Mucosa of descending colon (tissue), 3 donors: ENCODE measurements at regions not wholly inside any gene's neighbourhood (a gene's known extent, or its start where the extent isn't known, plus 50 kb on each side); places are given as distances from the start of the nearest gene placed in this dataset.

Source experiments
- ATAC-seq: fragments of 200-7000 bp; cut with Tn5 transposase; one replicate; pipeline ENCODE4 v1.9.1; 2020; ENCODE audit warnings: mild to moderate bottlenecking, moderate library complexity
- DNase-seq, 3 donors: peaks; one replicate each; pipeline ENCODE4 v3.0.0-alpha.2; 2020
- H3K36me3 ChIP-seq: fragments of 200-600 bp; one replicate; pipeline ENCODE4 v1.8.0; 2021; ENCODE audit warnings: low read depth, mild to moderate bottlenecking
- H3K4me1 ChIP-seq: fragments of 200-600 bp; one replicate; pipeline ENCODE4 v1.8.0; 2021; ENCODE audit warnings: low read depth, mild to moderate bottlenecking
- H3K4me3 ChIP-seq: fragments of 200-600 bp; one replicate; pipeline ENCODE4 v1.8.0; 2021; ENCODE audit warnings: mild to moderate bottlenecking
- H3K9me3 ChIP-seq: fragments of 200-600 bp; one replicate; pipeline ENCODE4 v1.8.0; 2021; ENCODE audit warnings: mild to moderate bottlenecking
- intact Hi-C, 2 donors: fragments of 100-400 bp; cut with DNase I in 1 of 2; cut with micrococcal nuclease in 1 of 2; formaldehyde crosslinking; loops; one replicate each; pipeline versions ENCODE4 v1.11.0 to v1.11.1; 2022; cut with DNase I, micrococcal nuclease
- TF ChIP-seq, protein P1 (sequence below): fragments of 200-600 bp; IDR thresholded peaks from one replicate; pipeline ENCODE4 v1.8.0; 2022; ENCODE audit warnings: antibody characterized with exemption, mild to moderate bottlenecking
- donor health status: DM: no; HTN: no; CAD: no; lungs with moderate emphysema.
- donor health status: DM: no; HTN: no; CAD: no.
- donor health status: DM: no; HTN: yes; CAD: no.

DNA sequence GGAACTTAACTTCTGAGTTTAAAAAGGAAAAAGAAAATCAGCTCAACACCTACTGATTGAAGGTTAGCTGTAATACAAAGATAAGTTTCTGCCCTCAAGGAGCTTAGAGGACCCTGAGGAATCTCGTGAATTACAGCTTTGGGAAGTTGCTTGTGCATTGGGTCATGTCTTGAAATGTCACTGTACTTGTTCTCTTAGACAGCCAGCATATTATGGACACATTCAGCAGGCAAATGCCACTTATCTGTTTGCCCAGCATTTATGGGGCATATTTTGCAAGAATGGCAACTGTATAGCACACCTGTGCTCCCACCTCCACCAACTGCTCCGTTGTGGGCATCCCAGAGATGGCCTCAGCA lies 263.6 kb upstream of the CRY1 start:
- H3K36me3 ChIP-seq, result no peaks in the 10 kb centered on the region
- no peaks in the 10 kb centered on the region for H3K9me3 ChIP-seq
- H3K4me1 ChIP-seq, result no peaks in the 10 kb centered on the region
- TF ChIP-seq, protein P1, sequence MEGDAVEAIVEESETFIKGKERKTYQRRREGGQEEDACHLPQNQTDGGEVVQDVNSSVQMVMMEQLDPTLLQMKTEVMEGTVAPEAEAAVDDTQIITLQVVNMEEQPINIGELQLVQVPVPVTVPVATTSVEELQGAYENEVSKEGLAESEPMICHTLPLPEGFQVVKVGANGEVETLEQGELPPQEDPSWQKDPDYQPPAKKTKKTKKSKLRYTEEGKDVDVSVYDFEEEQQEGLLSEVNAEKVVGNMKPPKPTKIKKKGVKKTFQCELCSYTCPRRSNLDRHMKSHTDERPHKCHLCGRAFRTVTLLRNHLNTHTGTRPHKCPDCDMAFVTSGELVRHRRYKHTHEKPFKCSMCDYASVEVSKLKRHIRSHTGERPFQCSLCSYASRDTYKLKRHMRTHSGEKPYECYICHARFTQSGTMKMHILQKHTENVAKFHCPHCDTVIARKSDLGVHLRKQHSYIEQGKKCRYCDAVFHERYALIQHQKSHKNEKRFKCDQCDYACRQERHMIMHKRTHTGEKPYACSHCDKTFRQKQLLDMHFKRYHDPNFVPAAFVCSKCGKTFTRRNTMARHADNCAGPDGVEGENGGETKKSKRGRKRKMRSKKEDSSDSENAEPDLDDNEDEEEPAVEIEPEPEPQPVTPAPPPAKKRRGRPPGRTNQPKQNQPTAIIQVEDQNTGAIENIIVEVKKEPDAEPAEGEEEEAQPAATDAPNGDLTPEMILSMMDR, result no peak
- intact Hi-C loops, result no loop called here
- H3K4me3 ChIP-seq, result no peak overlapping the region
- ATAC-seq (no peak), DNase-seq (no peak)

DNA sequence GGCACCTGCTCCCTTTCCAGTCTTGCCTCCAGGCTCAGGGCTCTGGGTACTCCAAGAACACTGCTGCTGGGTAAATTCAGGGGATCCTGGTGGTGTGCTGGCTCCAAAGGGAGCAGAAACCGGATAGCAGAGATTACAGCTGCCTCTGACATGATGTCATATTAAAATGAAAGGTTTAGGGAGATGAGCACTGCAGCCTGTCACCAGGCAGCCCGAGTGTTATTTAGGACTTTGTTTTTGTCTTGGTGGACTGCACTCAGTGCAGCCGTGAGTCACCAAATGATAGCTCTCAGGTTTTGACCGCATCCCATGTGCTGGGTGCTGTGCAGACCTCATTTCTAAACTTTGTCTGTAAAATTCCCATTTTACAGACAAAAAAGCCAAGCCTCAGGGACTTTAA lies 266.0 kb upstream of the CRY1 start:
- intact Hi-C loops, result no loop called here
- TF ChIP-seq, protein P1, result no peak
- Histone ChIP-seq H3K4me3 (no peak overlapping the region), H3K9me3 (no peaks in the 10 kb centered on the region), H3K36me3 (no peaks in the 10 kb centered on the region), H3K4me1 (no peaks in the 10 kb centered on the region)
- ATAC-seq (no peak), DNase-seq (no peak)

DNA sequence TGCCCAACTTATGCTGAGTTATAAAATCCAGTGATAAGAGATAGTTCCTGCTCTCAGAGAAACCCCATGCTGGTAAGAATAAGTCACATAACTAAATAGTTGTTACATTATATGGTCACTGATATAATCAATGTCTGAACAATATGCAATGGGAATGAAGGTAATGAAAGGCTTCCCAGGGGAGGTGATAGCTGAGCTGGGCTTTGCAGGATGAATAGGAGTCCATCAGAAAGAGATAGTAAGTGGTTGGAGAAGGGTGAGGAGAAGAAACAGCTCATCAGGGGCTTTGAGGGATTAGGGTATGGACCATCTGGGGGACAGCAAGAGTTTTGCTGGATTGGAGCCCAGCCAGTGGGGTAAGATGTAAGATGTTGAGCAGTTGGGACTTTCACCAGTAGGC lies 266.7 kb upstream of the CRY1 start:
- no peak overlapping the region for H3K4me3 ChIP-seq
- no peaks in the 10 kb centered on the region for H3K36me3 ChIP-seq
- intact Hi-C loops, result no loop called here
- no peaks in the 10 kb centered on the region for H3K9me3 ChIP-seq
- ATAC-seq, result no peak
- no peaks in the 10 kb centered on the region for H3K4me1 ChIP-seq
- DNase-seq, result no peak
- TF ChIP-seq, protein P1, result no peak

DNA sequence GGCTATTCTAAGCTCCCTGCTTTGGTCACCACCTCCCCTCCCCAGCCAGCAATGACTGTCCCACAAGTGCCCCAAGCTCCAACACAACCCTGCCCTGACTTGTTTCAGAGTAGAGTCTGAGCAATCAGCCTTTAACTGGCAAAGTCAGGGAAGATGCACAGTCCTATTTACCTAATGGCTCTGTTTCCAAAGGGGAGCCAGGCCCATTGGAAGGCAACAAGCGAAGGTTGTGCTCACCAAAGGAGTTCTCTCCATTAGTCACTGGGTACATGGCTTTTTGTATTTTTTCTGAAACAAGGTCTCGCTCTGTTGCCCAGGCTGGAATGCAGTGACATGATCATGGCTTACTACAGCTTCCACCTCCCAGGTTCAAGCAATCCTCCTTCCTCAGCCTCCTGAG lies 267.1 kb upstream of the CRY1 start:
- no peak for DNase-seq
- intact Hi-C loops, result no loop called here
- TF ChIP-seq, protein P1, result no peak
- Histone ChIP-seq H3K36me3 (no peaks in the 10 kb centered on the region), H3K4me3 (no peak overlapping the region), H3K4me1 (no peaks in the 10 kb centered on the region), H3K9me3 (no peaks in the 10 kb centered on the region)
- ATAC-seq, result no peak

DNA sequence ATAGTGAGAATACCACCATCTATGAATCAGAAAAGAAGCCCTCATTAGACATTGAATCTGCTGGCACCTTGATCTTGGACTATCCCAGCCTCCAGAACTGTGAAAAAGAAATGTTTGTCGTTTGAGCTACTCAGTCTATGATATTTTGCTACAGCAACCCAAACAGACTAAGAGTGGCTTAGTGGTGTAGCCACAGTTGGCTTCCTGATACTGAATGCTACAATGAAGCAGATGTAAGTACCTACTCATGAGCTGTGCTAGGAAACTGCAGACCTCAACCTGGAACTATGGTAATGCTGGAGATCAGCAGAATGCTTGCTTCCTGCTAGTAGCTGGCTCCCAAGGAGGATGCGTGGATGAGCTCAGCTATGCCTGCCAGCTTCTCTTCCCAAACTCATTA lies 268.6 kb upstream of the CRY1 start:
- H3K36me3 ChIP-seq, result no peaks in the 10 kb centered on the region
- no peak overlapping the region for H3K4me3 ChIP-seq
- TF ChIP-seq, protein P1, result no peak
- ATAC-seq, result no peak
- H3K9me3 ChIP-seq, result no peaks in the 10 kb centered on the region
- intact Hi-C loops, result no loop called here
- H3K4me1 ChIP-seq, result no peaks in the 10 kb centered on the region
- DNase-seq, result no peak

DNA sequence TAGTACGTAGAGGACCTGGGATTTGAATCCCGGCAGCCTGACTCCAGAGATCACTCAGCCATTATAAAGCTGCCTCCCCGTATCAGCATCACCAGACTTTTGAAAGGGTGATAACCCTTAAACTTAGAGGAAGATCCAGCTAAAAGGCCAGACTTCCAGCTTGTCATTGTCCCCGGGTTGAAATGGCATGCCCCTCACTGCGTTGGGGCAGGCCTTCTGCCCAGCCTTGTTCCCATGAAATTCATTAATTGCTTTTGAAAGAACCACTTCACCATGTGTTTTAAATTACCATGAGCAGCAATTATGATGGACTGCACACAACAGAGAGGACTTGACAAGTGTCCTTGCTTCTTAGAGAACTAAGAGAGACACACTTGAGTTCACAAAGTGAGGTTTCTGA lies 269.6 kb upstream of the CRY1 start:
- ATAC-seq, result no peak
- H3K36me3 ChIP-seq, result no peaks in the 10 kb centered on the region
- no peaks in the 10 kb centered on the region for H3K4me1 ChIP-seq
- no peak for DNase-seq
- H3K9me3 ChIP-seq, result no peaks in the 10 kb centered on the region
- TF ChIP-seq, protein P1, result no peak
- intact Hi-C loops, result no loop called here
- no peak overlapping the region for H3K4me3 ChIP-seq
